ENCODE measurements at regions not wholly inside any gene's neighbourhood (a gene's known extent, or its start where the extent isn't known, plus 50 kb on each side); places are given as distances from the start of the nearest gene placed in this dataset.

- Histone ChIP-seq H3K27me3 (ENCODE audit: control insufficient read depth, insufficient read depth, low read length) (no peaks in the 10 kb centered on the region), H4K20me1 (ENCODE audit: control insufficient read depth, extremely low read depth, insufficient read depth, low read length) (no peaks in the 10 kb centered on the region), H3K4me3 (replicated peaks in 1 of 4; ENCODE audit: control extremely low read depth in 1 of 4, insufficient read depth in 1 of 4, low read depth in 3 of 4, low read length in 4 of 4) (no peak overlapping the region), H3K4me1 (ENCODE audit: control insufficient read depth, extremely low read depth, insufficient read depth, low read length) (no peaks in the 10 kb centered on the region), H3K9me3 (ENCODE audit: control insufficient read depth, insufficient read depth, low read depth, low read length) (no peaks in the 10 kb centered on the region), H3K27ac (ENCODE audit: insufficient read depth, low read length) (no peak overlapping the region), H3K9ac (ENCODE audit: insufficient read depth, low read length) (no peak overlapping the region), H2AFZ (ENCODE audit: low read length) (no peak overlapping the region), H3K79me2 (ENCODE audit: control insufficient read depth, insufficient read depth, low read length) (no peaks in the 10 kb centered on the region), H3K4me2 (ENCODE audit: extremely low read depth, insufficient read depth, low read length) (no peak overlapping the region), H3K36me3 (ENCODE audit: control insufficient read depth, insufficient read depth, low read length) (no peaks in the 10 kb centered on the region)
- DNase-seq (ENCODE audit: low read depth in 2 of 2): no peak
- TF ChIP-seq CTCF (conservative IDR thresholded peaks at IDR 0.05 in 1 of 2, IDR thresholded peaks at IDR 0.05 in 1 of 2; ENCODE audit: low read depth in 1 of 2, low read length in 2 of 2) (no peak), EZH2 (IDR thresholded peaks at IDR 0.05; ENCODE audit: low read length, missing control alignments) (no peak)
These were observed 106.9 kb downstream of the TFAP2B start for GRCh38 chr6:50925548-50925947.

GRCh38 chr6:50925981-50926380, 107.3 kb downstream of the TFAP2B start:
- Histone ChIP-seq H3K4me3 (replicated peaks in 1 of 4; ENCODE audit: control extremely low read depth in 1 of 4, insufficient read depth in 1 of 4, low read depth in 3 of 4, low read length in 4 of 4) (no peak overlapping the region), H3K27ac (ENCODE audit: insufficient read depth, low read length) (no peak overlapping the region), H3K36me3 (ENCODE audit: control insufficient read depth, insufficient read depth, low read length) (no peaks in the 10 kb centered on the region), H3K9ac (ENCODE audit: insufficient read depth, low read length) (no peak overlapping the region), H3K79me2 (ENCODE audit: control insufficient read depth, insufficient read depth, low read length) (no peaks in the 10 kb centered on the region), H2AFZ (ENCODE audit: low read length) (no peak overlapping the region), H4K20me1 (ENCODE audit: control insufficient read depth, extremely low read depth, insufficient read depth, low read length) (no peaks in the 10 kb centered on the region), H3K9me3 (ENCODE audit: control insufficient read depth, insufficient read depth, low read depth, low read length) (no peaks in the 10 kb centered on the region), H3K4me1 (ENCODE audit: control insufficient read depth, extremely low read depth, insufficient read depth, low read length) (no peaks in the 10 kb centered on the region), H3K4me2 (ENCODE audit: extremely low read depth, insufficient read depth, low read length) (no peak overlapping the region), H3K27me3 (ENCODE audit: control insufficient read depth, insufficient read depth, low read length) (no peaks in the 10 kb centered on the region)
- DNase-seq (ENCODE audit: low read depth in 2 of 2): peak in 1 of 2 donors; percentile 28
- TF ChIP-seq CTCF (conservative IDR thresholded peaks at IDR 0.05 in 1 of 2, IDR thresholded peaks at IDR 0.05 in 1 of 2; ENCODE audit: low read depth in 1 of 2, low read length in 2 of 2) (no peak), EZH2 (IDR thresholded peaks at IDR 0.05; ENCODE audit: low read length, missing control alignments) (no peak)

GRCh38 chr6:50927800-50928199, 109.1 kb downstream of the TFAP2B start:
- no peaks in the 10 kb centered on the region for H3K27me3 ChIP-seq (ENCODE audit: control insufficient read depth, insufficient read depth, low read length)
- no peak overlapping the region for H3K4me2 ChIP-seq (ENCODE audit: extremely low read depth, insufficient read depth, low read length)
- no peaks in the 10 kb centered on the region for H3K36me3 ChIP-seq (ENCODE audit: control insufficient read depth, insufficient read depth, low read length)
- no peak overlapping the region for H3K9ac ChIP-seq (ENCODE audit: insufficient read depth, low read length)
- no peak overlapping the region for H3K27ac ChIP-seq (ENCODE audit: insufficient read depth, low read length)
- H3K79me2 ChIP-seq (ENCODE audit: control insufficient read depth, insufficient read depth, low read length): no peaks in the 10 kb centered on the region
- H3K9me3 ChIP-seq (ENCODE audit: control insufficient read depth, insufficient read depth, low read depth, low read length): no peaks in the 10 kb centered on the region
- no peak overlapping the region for H2AFZ ChIP-seq (ENCODE audit: low read length)
- no peaks in the 10 kb centered on the region for H3K4me1 ChIP-seq (ENCODE audit: control insufficient read depth, extremely low read depth, insufficient read depth, low read length)
- peak in 1 of 2 donors; percentile 58 for DNase-seq (ENCODE audit: low read depth in 2 of 2)
- TF ChIP-seq EZH2 (IDR thresholded peaks at IDR 0.05; ENCODE audit: low read length, missing control alignments) (no peak), CTCF (conservative IDR thresholded peaks at IDR 0.05 in 1 of 2, IDR thresholded peaks at IDR 0.05 in 1 of 2; ENCODE audit: low read depth in 1 of 2, low read length in 2 of 2) (no peak)
- H4K20me1 ChIP-seq (ENCODE audit: control insufficient read depth, extremely low read depth, insufficient read depth, low read length): no peaks in the 10 kb centered on the region
- no peak overlapping the region for H3K4me3 ChIP-seq (replicated peaks in 1 of 4; ENCODE audit: control extremely low read depth in 1 of 4, insufficient read depth in 1 of 4, low read depth in 3 of 4, low read length in 4 of 4)
